ENCODE measurements at regions not wholly inside any gene's neighbourhood (a gene's known extent, or its start where the extent isn't known, plus 50 kb on each side); places are given as distances from the start of the nearest gene placed in this dataset.
A peak's percentile ranks its signal among the peaks of the same experiment; 100 is the strongest.

- no peak overlapping the region for H3K27ac ChIP-seq
- no peaks in the 10 kb centered on the region for H3K36me3 ChIP-seq
- intact Hi-C loops (cut with DNase I), result loop anchor here in 3 of 10 donors (10.0 kb wide), 2 partner anchors 655 to 1535 kb away; partner anchors contain the start of gene CITED2 (in 1 of the 3)
- H3K9me3 ChIP-seq, result no peaks in the 10 kb centered on the region
- H3K27me3 ChIP-seq, result no peaks in the 10 kb centered on the region
- H3K4me3 ChIP-seq, result no peak overlapping the region
- 77 to 91% (median 89%) methylated on average over 1 of the region's 1 CpG for WGBS, 4 donors
- ATAC-seq, result no peak
- H3K4me1 ChIP-seq, result peaks cover 0 to 3% (median under 1%) of the 10 kb centered on the region in 12 donors
- no peak for DNase-seq
- TF ChIP-seq POLR2A (IDR thresholded peaks at IDR 0.05) (no peak), CTCF (IDR thresholded peaks at IDR 0.05) (no peak)
Measured at GRCh38 chr6:140909625-140910024, 1223.1 kb upstream of the GJE1 start.

- H3K4me1 ChIP-seq, result no peaks in the 10 kb centered on the region
- DNase-seq, result no peak
- H3K4me3 ChIP-seq, result no peak overlapping the region
- ATAC-seq, result no peak
- no peaks in the 10 kb centered on the region for H3K36me3 ChIP-seq
- intact Hi-C loops (cut with DNase I), result no loop called here
- TF ChIP-seq POLR2A (IDR thresholded peaks at IDR 0.05), result no peak
- no peak for TF ChIP-seq CTCF (IDR thresholded peaks at IDR 0.05)
- H3K9me3 ChIP-seq, result no peaks in the 10 kb centered on the region
- no peaks in the 10 kb centered on the region for H3K27me3 ChIP-seq
- no peak overlapping the region for H3K27ac ChIP-seq
Measured at GRCh38 chr6:140909156-140909555, 1223.6 kb upstream of the GJE1 start.

GRCh38 chr6:140908505-140908904 lies 1224.2 kb upstream of the GJE1 start:
- no peaks in the 10 kb centered on the region for H3K4me1 ChIP-seq
- H3K27ac ChIP-seq, result no peak overlapping the region
- no peak for TF ChIP-seq CTCF (IDR thresholded peaks at IDR 0.05)
- no peak for TF ChIP-seq POLR2A (IDR thresholded peaks at IDR 0.05)
- DNase-seq, result no peak
- no peaks in the 10 kb centered on the region for H3K9me3 ChIP-seq
- peak in 1 of 4 donors; percentile 22 for ATAC-seq
- no peaks in the 10 kb centered on the region for H3K36me3 ChIP-seq
- intact Hi-C loops (cut with DNase I), result no loop called here
- H3K27me3 ChIP-seq, result no peaks in the 10 kb centered on the region
- H3K4me3 ChIP-seq, result no peak overlapping the region

GRCh38 chr6:140907235-140907634 lies 1225.5 kb upstream of the GJE1 start:
- intact Hi-C loops (cut with DNase I), result no loop called here
- no peaks in the 10 kb centered on the region for H3K27me3 ChIP-seq
- no peak for DNase-seq

More at GRCh38 chr6:140907235-140907634, 1225.5 kb upstream of the GJE1 start:
- no peak overlapping the region for H3K4me3 ChIP-seq
- TF ChIP-seq POLR2A (IDR thresholded peaks at IDR 0.05) (no peak), CTCF (IDR thresholded peaks at IDR 0.05) (no peak)
- H3K36me3 ChIP-seq, result no peaks in the 10 kb centered on the region
- no peak overlapping the region for H3K27ac ChIP-seq
- WGBS, 4 donors, result 95 to 98% (median 97%) methylated on average over 3 to 9 of the region's 9 CpGs
- H3K4me1 ChIP-seq, result no peaks in the 10 kb centered on the region
- H3K9me3 ChIP-seq, result peaks cover 0 to 2% (median 0%) of the 10 kb centered on the region in 12 donors
- no peak for ATAC-seq

Measured in heart left ventricle (tissue), 16 donors.